DND-41 (cell line): ENCODE measurements at regions not wholly inside any gene's neighbourhood (a gene's known extent, or its start where the extent isn't known, plus 50 kb on each side); places are given as distances from the start of the nearest gene placed in this dataset.

Experiments
- EZH2 ChIP-seq: IDR thresholded peaks from 3 replicates; pipeline ENCODE4 v1.6.1; 2012; ENCODE audit warnings: borderline replicate concordance, low read depth, mild to moderate bottlenecking, moderate library complexity, low read length, inconsistent platforms; ENCODE audit not compliant: severe bottlenecking
- TF ChIP-seq, protein P1 (sequence below): IDR thresholded peaks from 2 replicates; pipeline ENCODE4 v1.5.1; 2012; ENCODE audit warnings: borderline replicate concordance, low read length, moderate library complexity, mild to moderate bottlenecking; ENCODE audit not compliant: poor library complexity, severe bottlenecking; ENCODE audit errors: extremely low read depth

DNA sequence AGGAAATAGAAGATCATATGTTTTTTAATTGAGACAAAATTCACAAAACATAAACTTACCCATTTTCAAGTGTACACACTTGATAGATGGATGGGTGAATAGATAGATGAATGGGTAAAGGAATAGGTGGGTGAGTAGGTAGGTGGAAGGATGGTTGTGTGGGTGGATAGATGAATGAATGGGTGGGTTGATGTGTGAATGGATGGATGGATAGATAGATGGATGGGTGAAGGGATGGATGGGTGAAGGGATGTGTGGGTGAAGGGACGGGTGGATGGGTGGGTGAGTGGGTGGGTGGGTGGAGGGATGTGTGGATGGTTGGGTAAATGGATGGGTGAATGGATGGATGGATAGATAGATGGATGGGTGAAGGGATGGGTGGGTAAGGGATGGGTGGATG lies 86.1 kb upstream of the KCND3 start:
- TF ChIP-seq, protein P1, sequence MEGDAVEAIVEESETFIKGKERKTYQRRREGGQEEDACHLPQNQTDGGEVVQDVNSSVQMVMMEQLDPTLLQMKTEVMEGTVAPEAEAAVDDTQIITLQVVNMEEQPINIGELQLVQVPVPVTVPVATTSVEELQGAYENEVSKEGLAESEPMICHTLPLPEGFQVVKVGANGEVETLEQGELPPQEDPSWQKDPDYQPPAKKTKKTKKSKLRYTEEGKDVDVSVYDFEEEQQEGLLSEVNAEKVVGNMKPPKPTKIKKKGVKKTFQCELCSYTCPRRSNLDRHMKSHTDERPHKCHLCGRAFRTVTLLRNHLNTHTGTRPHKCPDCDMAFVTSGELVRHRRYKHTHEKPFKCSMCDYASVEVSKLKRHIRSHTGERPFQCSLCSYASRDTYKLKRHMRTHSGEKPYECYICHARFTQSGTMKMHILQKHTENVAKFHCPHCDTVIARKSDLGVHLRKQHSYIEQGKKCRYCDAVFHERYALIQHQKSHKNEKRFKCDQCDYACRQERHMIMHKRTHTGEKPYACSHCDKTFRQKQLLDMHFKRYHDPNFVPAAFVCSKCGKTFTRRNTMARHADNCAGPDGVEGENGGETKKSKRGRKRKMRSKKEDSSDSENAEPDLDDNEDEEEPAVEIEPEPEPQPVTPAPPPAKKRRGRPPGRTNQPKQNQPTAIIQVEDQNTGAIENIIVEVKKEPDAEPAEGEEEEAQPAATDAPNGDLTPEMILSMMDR: no peak
- TF ChIP-seq EZH2: no peak
